HG02610 (cell line): ENCODE measurements at regions not wholly inside any gene's neighbourhood (a gene's known extent, or its start where the extent isn't known, plus 50 kb on each side); places are given as distances from the start of the nearest gene placed in this dataset.

Experiments
- ATAC-seq: cut with Tn5 transposase; IDR thresholded peaks from one replicate; pipeline ENCODE4 v1.9.1; 2021; ENCODE audit warnings: mild to moderate bottlenecking, moderate library complexity; ENCODE audit not compliant: unreplicated experiment

DNA sequence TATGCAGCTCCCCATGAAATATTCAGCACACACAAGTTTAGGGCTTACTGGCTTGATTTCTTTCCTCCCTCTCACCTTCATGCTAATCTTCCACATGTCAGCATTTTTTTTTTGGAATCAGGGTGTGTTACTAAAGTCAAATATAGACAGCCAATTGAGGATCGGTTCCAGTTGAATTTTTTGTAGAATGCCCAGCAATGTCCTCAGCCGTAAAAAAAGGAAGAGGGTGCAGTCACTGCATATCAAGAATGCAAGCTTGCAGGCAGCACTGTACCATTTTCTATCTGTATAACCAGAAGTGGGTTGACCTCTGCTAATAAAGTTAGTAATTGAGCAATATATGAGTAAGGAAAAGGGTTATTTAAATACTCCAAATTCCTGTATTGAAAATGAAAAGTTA, 51.4 kb upstream of the CHMP2B start:
- no peak for ATAC-seq

DNA sequence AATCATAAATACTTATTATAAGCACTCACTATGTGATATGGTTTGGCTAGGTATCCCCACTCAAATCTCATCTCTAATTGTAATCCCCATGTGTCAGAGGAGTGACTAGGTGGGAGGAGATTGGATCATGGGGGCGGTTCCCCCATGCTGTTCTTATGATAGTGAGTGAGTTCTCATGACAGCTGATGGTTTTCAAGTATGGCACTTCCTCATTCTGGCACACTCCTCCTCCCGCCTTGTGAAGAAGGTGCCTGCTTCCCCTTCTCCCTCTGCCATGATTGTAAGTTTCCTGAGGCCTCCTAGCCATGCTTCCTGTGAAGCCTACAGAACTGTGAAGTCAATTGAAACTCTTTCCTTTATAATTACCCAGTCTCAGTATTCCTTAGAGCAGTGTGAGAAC, 53.3 kb upstream of the CHMP2B start:
- no peak for ATAC-seq

DNA sequence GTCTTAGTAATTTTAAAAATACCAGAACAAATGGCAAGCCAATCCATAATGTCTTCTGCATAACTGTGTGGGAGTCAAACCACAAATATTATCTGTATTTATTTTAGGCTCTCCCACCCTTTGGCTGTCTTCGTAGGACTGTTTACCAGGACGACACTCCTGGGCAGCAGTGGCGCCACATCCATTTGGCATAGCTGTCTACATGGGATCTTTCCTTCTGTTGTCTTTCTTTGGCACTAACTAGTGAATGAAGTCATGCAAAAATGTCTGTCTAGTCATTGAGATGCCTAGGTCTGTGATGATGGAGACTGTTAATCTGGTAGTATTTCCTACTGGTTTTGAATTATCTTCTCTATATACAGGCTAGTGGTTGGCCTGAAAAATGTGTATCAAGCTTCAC, 54.0 kb upstream of the CHMP2B start:
- ATAC-seq = no peak

DNA sequence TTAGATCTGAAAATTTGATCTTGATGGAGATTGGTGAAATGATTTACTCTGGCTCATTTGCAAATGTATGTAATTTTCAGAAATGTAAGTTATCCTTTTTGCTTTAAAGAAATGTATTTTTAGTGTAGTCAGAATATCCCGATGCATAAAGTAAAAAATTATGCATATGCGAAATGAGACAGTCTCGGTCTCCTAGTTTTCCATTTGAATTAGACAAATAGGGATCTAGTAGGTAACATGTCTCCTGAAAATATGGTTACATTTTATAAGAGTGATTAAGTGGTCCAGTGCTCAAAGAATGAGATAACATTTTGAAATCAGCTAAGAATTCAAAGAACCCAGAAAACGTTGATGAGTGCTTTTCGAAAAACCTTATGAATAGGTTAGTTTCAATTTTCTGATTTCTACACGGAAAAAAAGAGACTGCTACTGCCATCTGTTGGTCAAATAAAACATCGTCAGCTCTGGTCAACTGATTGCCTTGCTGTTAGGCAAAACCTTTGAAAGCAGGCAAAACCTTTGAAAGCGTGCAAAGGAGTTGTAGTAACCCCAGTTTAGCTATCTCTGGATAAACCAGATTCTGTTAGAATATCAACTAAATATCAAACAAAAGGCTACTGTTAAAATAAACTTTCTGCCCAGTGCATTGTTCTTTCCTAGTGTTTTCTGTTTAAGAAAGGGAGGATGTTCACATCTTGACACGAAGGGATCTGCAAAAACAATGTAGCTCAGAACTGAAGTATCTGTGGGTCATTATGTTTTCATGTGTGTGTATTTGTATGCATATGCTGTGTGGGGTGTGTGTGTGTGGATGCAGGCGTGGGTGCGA, 59.3 kb upstream of the CHMP2B start:
- peak; percentile 82 for ATAC-seq

DNA sequence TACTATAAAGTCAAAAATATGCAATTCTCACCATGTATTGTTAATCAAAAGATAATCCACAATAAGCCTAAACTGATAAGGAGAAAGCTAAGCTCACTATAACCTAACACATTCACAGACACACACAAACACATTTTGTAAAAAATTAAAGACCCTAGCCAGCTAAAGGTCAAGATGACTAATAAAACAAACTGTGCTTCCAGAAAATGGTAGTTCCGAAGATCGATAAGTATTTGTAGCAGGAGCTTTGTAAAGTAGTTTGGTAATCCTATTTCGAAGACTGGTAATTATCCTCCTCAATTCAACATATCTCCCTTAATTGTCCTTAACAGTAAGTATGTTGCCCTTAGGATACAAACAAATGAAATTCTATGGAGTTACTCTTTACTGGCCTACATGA, 62.9 kb upstream of the CHMP2B start:
- ATAC-seq = no peak

DNA sequence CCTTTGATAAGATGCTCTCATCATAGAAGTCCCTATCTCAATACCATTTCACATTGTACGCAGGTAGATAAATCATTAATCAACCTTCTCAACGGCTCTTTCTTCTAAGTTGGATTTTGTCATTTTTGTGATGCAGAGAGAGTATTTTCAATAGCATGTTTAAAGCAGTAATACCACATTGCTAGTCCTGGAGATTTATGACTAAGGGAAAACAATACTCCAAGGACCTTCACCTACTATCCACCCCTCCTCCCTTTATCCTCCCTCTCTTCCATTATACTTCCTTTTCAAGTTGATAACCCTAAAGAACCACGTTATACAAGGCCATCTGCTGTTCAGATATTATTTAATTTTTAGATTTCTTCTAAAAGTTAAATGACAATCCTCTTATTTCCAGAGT, 65.3 kb upstream of the CHMP2B start:
- ATAC-seq = no peak

DNA sequence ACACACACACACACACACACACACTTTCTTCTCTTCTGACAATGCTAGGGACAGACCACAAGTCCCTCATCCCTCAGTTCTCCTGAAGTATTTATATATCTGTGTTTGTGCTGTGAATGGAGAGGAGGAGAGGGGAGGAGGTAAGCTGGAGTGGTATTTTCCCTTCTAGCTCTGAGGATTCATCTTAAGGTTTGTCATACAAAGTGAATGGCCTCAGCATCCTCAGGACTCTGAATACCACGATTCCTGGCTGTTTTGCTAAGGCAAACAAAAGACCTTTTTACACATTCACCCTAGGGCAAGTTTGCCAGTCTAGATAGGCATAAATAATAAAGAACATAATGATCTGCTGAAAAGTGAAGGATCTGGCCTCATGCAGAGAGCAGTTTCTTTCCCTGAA, 65.7 kb upstream of the CHMP2B start:
- no peak for ATAC-seq

DNA sequence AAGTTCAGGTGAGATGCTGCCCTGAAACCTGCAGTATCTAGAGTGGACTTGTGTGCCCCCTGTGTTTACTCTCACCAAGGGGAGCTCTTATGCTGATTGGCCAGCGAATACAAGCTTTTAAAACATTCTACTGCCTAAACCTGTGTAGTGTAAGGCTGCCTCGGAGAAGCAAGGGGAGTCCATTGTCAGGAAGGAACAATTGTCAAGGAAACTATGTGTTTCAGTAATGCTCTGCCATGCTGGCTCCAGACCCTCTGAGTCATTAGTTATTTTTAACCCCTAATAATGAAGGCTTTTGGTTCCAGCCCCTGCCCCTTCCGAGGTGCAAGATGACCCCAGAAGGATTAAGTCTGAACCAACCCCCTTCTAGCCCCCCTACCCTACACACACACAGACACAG, 66.1 kb upstream of the CHMP2B start:
- ATAC-seq = no peak

DNA sequence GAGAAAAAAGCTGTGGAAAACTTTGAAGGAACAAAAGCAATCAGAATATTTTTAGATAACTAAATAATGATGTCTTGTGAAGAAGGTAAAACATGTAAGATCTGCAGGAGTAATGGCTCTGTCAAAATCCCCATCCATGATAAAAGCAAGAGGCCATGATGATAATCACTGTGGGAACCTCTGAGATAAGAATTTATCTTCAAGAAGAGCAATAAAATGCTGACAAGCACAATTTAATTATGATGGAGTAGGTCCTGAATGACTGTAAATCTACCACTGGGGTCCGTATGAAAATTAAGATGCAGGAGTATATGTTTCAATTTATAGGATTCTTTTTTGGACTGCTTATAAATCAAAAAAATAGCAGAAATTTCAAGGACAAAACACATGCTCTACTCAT, 68.3 kb upstream of the CHMP2B start:
- ATAC-seq = no peak

DNA sequence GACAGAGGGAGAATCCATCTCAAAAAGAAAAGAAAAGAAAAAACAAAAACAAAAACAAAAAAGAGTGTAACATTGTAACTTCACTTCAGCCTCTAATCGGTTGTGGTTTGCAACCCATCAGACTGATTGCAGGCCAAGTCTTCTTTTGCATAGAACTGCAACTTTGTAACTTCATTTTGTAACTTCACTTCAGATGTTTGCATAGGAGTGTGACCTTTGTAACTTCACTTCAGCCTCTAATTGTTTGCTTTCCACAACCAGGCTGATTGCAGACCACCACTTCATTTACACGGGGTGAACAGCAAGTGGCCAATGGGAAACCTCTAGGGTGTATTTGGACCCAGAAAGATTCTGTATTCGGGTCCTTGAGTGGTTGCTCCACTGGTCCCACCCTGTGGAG, 79.1 kb upstream of the CHMP2B start:
- no peak for ATAC-seq

DNA sequence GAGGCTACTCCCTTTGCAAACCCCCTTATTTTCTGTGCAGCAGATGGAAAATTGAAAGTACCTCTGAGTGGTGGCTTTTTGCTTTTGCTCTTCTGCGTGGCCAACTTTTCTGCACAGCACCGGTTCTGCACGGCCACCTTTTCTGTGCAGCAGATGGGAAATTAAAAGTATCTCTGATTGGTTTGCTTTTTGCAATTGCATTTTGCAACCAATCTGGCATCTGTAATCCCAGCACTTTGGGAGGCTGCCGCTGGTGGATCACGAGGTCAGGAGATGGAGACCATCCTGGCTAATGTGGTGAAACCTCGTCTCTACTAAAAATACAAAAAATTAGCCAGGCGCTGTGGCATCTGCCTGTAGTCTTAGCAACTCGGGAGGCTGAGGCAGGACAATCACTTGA, 79.5 kb upstream of the CHMP2B start:
- no peak for ATAC-seq

DNA sequence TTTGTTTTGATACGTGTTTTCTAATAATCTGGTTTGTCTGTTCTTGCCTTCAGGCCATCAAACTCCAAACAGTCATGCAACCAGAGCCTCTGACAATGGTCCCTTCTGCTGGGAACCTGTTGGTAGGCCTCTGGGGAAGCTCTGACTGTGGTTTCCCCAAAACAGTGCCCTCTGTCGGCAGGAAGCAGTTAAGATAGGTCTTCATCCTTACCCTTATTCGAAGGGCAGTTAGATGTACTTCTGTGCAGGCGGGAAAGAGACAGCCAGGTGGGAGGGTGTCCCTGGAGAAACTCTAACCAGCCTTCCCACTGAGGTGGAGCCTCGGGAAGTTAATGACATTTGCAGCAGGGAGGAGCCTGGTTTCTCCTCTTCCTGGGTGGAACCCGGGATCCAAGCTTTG, 81.6 kb upstream of the CHMP2B start:
- peak; percentile 68 for ATAC-seq

DNA sequence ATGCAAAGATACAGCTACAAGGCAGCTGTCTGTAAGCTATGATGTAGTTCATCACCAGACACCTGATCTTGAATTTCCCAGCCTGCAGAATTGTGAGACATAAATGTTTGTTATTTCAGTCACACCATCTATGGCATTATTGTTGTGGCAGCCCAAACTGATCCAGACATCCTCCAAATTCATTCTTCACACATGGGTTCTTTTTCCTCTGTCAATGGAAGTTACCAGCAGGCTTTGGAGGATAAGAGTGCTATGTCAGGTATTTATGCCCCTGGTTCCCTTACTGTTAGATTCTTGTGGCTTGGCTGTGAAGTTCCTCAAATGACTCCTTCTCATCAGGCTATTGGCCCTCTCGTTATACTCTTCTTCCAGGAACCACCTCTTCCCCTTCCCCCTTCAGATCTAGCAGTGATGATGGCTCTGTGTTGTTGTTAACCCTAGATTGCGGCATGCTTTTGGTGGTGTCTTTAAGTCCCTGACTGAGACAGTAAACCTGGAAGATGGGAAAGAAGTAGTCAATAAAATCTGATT, 91.0 kb upstream of the CHMP2B start:
- ATAC-seq = no peak

DNA sequence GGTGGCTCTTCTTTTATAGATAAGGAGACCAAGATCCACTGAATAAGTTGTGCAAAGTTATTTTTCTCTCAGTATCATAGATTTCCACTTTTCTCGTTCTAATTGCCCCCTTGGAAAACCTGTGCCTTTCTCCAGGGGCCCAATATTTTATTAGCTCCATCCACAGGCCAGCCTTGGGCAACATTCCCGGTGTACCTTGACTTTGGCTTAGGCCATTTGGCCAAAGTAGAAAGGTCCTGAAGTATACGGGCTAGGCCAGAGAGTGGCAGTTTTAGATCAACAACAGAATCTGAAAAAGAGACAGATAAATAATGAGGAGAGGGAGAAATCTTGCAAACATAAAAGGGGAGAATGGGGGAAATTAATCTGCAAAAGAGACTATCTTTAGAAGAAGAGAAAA, 91.7 kb upstream of the CHMP2B start:
- no peak for ATAC-seq

DNA sequence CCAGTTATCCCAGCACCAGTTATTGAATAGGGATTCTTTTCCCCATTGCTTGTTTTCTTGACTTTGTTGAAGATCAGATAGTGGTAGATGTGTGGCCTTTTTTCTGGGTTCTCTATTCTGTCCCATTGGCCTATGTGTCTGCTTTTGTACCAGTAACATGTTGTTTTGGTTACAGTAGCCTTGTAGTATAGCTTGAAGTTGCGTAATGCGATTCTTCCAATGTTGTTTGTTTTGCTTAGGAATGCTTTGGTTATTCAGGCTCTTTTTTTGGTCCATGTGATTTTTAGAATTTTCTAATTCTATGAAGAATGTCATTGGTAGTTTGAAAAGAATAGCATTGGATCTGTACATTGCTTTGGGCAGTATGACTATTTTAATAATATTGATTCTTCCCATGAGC, 94.3 kb upstream of the CHMP2B start:
- no peak for ATAC-seq

DNA sequence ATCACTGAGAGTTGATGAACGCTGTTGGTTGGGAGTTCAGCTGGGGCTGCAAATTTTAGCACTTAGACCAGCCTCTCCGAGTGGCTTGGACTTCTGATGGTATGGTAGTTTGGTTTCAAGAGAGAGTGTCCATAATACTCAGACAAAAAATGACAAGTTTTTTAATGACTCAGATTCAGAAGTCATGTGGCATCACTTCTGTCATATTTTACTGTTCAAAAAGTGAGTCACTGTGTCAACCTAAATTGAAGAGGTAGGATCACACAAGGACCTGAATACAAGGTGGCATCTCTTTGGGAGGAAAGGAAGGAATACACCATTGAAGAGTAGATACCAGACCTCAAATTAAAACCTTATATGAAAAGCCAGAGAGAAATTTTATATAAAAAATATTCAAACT, 99.1 kb upstream of the CHMP2B start:
- ATAC-seq = no peak

DNA sequence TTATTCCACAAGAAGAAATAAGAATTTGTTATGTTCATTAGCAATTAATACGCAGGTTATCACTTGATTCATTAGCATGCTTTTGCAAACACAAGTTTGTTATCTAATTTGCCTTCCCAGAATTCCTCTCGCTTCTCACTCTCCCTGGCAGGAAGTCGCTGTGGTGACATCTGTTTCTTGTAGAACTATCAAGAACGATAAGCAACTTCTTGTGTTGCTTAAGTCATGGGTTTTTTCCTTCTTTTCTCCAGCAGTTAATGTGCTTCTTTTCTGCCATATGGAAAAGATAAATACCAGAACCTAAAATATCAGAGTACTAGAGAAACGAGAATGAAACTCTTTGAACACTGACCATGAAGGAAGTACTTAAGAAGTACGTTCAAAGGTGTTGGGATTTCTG, 99.8 kb upstream of the CHMP2B start:
- no peak for ATAC-seq

DNA sequence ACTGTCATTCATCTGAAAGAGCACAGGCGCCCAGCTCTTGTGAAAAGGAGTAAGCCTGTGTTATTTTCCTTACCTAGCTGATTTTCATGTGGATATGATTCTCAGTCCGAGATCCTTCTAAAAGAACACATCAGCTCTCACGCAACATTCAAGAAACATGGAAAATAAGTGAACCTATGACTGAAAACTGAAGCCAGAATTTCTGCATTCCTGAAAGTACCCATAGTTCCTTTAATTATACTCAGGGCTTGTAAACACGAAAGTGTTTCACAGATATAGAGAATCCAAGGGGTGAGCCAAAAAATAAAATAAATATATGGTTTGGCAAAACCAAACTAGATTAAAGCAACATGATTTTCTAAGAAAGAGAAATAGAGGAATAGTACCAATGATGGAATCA, 100.8 kb upstream of the CHMP2B start:
- ATAC-seq = no peak

DNA sequence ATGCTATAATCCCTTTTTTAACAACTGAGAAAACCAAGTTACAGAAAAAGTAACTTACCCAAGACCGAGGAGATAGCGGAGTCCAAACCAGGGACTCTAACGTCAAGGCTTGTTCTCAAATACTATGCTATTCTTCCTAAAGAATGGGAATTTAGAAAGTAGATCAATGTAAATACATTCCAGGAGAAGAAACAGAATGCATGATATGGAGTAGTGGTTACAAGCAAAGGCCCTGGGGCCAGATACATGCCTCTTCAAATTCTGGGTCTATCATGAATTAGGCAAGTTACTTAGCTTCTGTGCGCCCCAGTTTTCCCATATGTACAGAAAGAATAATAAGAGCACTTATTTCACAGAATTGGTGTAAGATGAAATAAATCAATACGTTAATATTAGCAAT, 102.0 kb upstream of the CHMP2B start:
- no peak for ATAC-seq

DNA sequence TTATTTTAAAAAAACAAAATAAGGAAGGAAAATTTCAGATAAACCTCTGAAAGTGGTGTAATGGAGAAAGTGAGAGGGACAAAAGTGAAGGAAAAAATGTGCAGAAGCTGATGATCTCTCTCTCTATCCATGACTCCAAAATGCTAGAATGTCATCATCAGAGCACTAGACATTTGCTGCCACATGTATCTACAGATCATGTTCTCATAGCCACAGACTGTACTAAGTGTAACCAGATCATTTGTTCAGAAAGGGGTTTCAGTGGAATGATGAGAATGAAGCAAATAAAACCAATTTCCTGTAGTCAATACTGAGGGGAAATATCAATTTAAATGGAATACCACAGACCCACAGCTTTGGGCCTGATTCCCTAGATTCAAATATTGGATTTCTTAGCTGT, 104.3 kb upstream of the CHMP2B start:
- ATAC-seq = no peak

DNA sequence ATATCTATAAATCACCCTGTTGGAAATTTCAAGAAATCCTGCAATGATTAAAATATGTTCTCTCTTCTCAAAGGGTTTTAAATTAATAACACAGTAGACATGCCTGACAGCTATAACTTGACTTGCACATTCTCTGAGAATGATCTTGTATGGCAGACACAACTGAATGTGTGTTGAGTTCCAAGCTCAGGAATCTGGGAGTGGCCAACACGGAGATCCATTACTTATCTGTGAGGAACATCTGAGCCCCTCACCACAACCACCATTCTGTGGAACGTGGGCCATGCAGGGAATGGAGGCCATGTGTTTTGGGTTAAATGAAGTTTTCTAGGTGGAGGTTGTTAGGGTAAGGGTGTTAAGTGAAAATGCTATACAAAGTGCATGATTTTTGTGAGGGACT, 105.3 kb upstream of the CHMP2B start:
- no peak for ATAC-seq

DNA sequence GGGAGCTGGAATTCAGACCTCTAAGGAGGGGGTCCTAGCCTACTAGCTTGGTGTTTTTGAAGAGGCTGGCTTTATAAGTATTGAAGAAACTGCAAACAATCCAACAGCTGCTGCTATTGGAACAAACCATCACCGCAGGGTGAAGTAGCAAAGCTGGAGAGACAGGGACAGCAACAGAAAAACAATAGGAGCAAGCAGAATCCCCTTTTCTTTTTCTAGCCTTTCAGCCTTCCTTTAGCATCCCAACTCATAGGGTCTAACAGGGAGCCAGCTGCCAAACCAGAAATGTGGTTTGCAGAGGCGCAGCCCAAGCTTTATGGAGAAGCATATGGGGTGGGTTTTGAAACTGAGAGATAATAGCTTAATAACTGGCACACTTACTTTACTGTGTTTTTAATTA, 106.2 kb upstream of the CHMP2B start:
- no peak for ATAC-seq

DNA sequence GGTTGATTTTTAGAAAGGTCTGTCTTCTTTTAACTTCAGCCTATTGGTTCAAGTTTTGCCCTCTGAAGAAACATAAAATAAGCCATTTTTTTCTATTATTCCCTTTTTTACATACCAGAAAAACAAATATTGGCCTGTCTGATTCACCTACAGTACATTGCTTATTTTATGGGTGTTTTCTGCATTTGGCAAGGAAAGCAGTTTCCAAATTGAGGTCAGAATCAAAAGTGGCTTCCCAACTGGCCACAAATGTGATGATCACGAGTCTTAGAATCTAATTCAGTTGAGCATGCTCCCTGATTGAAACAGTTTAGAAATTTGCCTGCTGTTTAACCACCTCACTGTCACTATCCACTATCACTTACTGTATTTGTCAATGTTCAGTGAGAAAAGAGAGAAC, 106.9 kb upstream of the CHMP2B start:
- no peak for ATAC-seq
